NCI-H226 (cell line): ENCODE measurements at regions not wholly inside any gene's neighbourhood (a gene's known extent, or its start where the extent isn't known, plus 50 kb on each side); places are given as distances from the start of the nearest gene placed in this dataset.

Experiments used
- DNase-seq: peaks from one replicate; pipeline ENCODE4 v3.0.0-alpha.2; 2015

- no peak for DNase-seq
Measured at GRCh38 chr9:88033359-88033702, 59.0 kb upstream of the CDK20 start.

GRCh38 chr9:88028338-88028737 lies 54.0 kb upstream of the CDK20 start:
- DNase-seq: no peak

DNA sequence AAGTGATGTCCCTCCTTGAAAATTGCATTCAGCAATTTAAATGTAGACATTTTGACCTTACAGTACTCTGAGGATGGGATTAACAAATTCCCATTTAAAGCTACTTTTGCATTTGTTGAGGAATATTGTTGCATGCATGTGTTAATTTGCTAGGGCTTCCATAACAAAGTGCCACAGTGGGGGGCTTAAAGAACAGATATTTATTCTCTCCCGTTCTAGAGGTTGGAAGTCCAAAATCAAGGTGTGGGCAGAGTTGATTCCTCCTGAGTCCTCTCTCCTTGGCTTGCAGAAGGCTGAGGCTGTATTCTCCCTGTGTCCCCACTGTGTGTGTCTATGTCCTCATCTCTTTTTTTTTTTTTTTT lies 51.8 kb upstream of the CDK20 start:
- no peak for DNase-seq

DNA sequence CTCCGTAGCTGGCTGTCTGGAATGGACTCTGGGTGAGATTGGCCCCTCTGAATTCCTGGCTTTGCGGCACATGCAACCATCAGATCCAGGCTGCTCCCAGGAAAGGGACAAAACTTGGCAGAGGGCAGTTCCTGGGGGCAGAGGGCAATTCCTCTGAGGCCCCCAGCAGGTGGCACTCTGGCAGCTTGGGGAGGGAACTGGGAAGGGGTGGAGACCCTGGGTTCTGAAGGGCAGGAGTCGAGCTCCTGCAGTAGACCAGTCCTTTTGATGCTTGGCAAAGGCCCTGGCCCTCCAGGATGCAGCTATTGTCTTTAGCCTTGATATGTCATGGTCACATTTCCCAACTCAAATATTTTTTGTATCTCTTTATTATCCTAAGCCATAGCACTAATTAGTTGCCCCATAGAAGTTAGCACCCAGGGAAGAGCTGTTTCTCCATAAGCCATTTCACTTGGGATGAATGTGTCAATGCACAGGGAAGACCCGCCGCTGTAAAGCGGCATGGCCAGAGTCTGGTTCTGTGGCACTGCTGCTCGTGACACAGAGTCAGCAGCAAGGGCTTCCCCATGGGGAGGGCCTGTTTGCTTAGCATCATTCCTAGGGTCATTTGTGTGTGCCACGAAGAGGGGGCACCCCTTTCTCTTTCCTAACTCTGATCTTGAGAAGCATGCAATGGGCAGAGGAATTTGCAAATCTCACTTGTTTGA lies 51.2 kb upstream of the CDK20 start:
- no peak for DNase-seq

DNA sequence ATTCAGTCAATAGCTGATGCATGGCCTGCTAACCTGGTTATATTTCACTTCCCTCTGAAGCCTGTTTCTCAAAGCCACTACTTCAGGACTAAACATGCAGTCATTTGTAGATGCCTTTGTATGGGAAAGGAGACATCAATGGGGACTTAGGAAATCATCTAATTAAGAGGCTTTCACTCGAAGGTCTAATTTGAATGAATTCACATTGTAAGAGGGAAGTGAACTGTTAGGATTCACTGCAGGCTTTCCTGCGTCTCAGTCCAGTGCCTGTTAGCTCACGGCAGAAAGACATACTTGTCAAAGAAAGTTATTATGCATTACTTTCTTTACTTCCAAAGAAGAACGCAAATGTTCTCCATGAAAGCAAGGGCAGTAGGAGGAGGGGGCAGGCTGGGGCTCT lies 50.6 kb upstream of the CDK20 start:
- DNase-seq: no peak
